Uterus (tissue), 2 donors: ENCODE measurements at regions not wholly inside any gene's neighbourhood (a gene's known extent, or its start where the extent isn't known, plus 50 kb on each side); places are given as distances from the start of the nearest gene placed in this dataset.

ENCODE experiments used
- CTCF ChIP-seq, 4 experiments: fragments of 200-600 bp in 2 of 4; fragments of 450-650 bp in 2 of 4; sonication (generic) in 2 of 4; IDR thresholded peaks; one replicate each; pipeline ENCODE4 v1.5.1; 2016 to 2019; ENCODE audit warnings: antibody characterized with exemption in 4 of 4, mild to moderate bottlenecking in 2 of 4, moderate library complexity in 1 of 4
- POLR2A ChIP-seq, 2 donors: fragments of 450-650 bp; IDR thresholded peaks; one replicate each; pipeline ENCODE4 v1.6.1; 2016; ENCODE audit warnings: antibody characterized with exemption in 2 of 2, mild to moderate bottlenecking in 1 of 2, moderate library complexity in 1 of 2

- TF ChIP-seq CTCF (IDR thresholded peaks at IDR 0.05) = no peak
- TF ChIP-seq POLR2A (IDR thresholded peaks at IDR 0.05) = no peak
Measured at GRCh38 chr5:104789366-104789765, 1226.8 kb upstream of the NUDT12 start.
